Endothelial cell of umbilical vein (primary cell): ENCODE measurements at regions not wholly inside any gene's neighbourhood (a gene's known extent, or its start where the extent isn't known, plus 50 kb on each side); places are given as distances from the start of the nearest gene placed in this dataset.

Source experiments
- CTCF ChIP-seq, 2 donors: IDR thresholded peaks; 1 replicate in 1 of 2; 2 replicates in 1 of 2; pipeline ENCODE4 v1.5.1; 2011; ENCODE audit warnings: low read length in 2 of 2, mild to moderate bottlenecking in 2 of 2, moderate library complexity in 2 of 2, control low read depth in 1 of 2, inconsistent platforms in 1 of 2, low read depth in 1 of 2; ENCODE audit not compliant: insufficient read depth in 1 of 2; ENCODE audit errors: extremely low read depth in 1 of 2
- EZH2 ChIP-seq: IDR thresholded peaks from 2 replicates; pipeline ENCODE4 v1.6.1; 2012; ENCODE audit warnings: borderline replicate concordance, low read depth, mild to moderate bottlenecking, moderate library complexity, low read length, inconsistent platforms; ENCODE audit not compliant: severe bottlenecking
- FOS ChIP-seq: IDR thresholded peaks from 2 replicates; pipeline ENCODE4 v1.6.1; 2011; ENCODE audit warnings: mild to moderate bottlenecking, low read length, moderate library complexity, borderline replicate concordance; ENCODE audit not compliant: insufficient read depth
- GATA2 ChIP-seq: IDR thresholded peaks from 2 replicates; pipeline ENCODE4 v1.7.0; 2011; ENCODE audit warnings: low read depth, mild to moderate bottlenecking, moderate library complexity, mixed read lengths, low read length; ENCODE audit not compliant: insufficient read length, insufficient read depth
- JUN ChIP-seq: IDR thresholded peaks from 2 replicates; pipeline ENCODE4 v1.6.1; 2011; ENCODE audit warnings: borderline replicate concordance, low read depth; ENCODE audit not compliant: insufficient read length, insufficient read depth
- MAX ChIP-seq: IDR thresholded peaks from 2 replicates; pipeline ENCODE4 v1.6.1; 2011; ENCODE audit not compliant: insufficient read depth, insufficient read length
- MYC ChIP-seq: IDR thresholded peaks from one replicate; pipeline ENCODE4 v1.6.1; 2011; ENCODE audit warnings: mild to moderate bottlenecking, low read depth, low read length
- POLR2A ChIP-seq: IDR thresholded peaks from 2 replicates; pipeline ENCODE4 v1.6.1; 2012; ENCODE audit warnings: low read depth, mild to moderate bottlenecking, control low read depth, low read length
- POLR2AphosphoS5 ChIP-seq: IDR thresholded peaks from 2 replicates; pipeline ENCODE4 v1.6.1; 2012; ENCODE audit warnings: low read depth, mild to moderate bottlenecking, control low read depth, low read length, moderate library complexity; ENCODE audit not compliant: insufficient read depth

GRCh38 chr7:52700349-52700748 lies 335.1 kb upstream of the POM121L12 start:
- TF ChIP-seq CTCF (IDR thresholded peaks at IDR 0.05; ENCODE audit: extremely low read depth in 1 of 2, insufficient read depth in 1 of 2, low read depth in 1 of 2, low read length in 2 of 2) (no peak), MAX (no peak), MYC (no peak), EZH2 (no peak), GATA2 (no peak), POLR2AphosphoS5 (no peak), POLR2A (no peak), JUN (no peak), FOS (no peak)
